GM18517 (cell line): ENCODE measurements at regions not wholly inside any gene's neighbourhood (a gene's known extent, or its start where the extent isn't known, plus 50 kb on each side); places are given as distances from the start of the nearest gene placed in this dataset.
"Not testable (repeated sequence)": the region's sequence is repeated elsewhere in the genome, so short reads cannot be mapped to it uniquely, and the experiment has no call there.

ENCODE experiments used
- ATAC-seq: cut with Tn5 transposase; IDR thresholded peaks from one replicate; pipeline ENCODE4 v1.9.1; 2021; ENCODE audit warnings: mild to moderate bottlenecking, moderate library complexity; ENCODE audit not compliant: unreplicated experiment

DNA sequence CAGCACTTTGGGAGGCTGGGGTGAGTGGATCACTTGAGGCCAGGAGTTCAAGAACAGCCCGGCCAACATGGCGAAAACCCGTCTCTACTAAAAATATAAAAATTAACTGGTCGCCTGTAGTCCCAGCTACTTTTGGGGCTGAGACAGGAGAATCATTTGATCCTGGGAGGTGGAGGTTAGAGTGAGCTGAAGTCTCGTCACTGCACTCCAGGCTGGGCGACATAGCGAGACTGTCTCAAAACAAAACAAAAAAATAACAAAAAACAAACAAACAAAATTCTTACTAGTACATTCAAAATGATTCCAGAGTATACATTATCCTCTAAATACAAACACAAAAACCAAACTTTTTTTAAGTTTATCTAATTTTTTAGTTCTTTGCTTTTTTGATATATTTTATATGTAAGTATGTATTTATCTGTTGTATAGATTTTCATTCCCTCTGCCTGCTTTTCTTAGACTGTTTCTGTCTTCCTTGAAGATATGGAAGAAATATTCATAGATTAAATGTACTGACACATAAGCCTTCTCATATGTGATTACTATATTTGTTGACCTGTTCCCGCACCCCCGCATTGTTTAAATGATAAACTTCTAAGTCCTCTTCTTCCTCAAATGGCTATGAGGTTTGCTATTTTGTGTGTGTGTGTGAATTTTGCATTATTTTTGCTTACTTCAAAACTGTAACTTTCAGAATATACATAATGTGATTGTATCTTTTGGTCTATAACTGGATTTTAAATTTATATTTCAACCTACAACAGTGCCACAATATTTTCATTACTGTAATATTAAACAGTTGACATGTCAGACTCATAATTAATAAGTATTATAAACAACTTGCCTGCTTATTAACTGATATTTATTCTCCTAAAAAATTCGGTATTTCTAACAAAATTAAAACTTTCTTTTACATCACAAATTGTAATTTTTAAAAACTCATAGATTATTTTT is 1674.1 kb upstream of the B3GALT2 start:
- no peak for ATAC-seq

DNA sequence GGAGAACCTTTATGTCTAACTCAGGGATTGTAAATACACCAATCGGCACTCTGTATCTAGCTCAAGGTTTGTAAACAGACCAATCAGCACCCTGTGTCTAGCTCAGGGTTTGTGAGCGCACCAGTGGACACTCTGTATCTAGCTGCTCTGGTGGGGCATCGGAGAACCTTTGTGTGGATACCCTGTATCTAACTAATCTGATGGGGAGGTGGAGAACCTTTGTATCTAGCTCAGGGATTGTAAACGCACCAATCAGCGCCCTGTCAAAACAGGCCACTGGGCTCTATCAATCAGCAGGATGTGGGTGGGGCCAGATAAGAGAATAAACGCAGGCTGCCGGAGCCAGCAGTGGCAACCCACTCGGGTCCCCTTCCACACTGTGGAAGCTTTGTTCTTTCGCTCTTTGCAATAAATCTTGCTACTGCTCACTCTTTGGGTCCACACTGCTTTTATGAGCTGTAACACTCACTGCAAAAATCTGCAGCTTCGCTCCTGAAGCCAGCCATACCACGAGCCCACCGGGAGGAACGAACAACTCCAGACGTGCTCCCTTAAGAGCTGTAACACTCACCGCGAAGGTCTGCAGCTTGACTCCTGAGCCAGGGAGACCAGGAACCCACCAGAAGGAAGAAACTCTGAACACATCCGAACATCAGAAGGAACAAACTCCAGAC is 1673.2 kb upstream of the B3GALT2 start:
- not testable (repeated sequence) for ATAC-seq

DNA sequence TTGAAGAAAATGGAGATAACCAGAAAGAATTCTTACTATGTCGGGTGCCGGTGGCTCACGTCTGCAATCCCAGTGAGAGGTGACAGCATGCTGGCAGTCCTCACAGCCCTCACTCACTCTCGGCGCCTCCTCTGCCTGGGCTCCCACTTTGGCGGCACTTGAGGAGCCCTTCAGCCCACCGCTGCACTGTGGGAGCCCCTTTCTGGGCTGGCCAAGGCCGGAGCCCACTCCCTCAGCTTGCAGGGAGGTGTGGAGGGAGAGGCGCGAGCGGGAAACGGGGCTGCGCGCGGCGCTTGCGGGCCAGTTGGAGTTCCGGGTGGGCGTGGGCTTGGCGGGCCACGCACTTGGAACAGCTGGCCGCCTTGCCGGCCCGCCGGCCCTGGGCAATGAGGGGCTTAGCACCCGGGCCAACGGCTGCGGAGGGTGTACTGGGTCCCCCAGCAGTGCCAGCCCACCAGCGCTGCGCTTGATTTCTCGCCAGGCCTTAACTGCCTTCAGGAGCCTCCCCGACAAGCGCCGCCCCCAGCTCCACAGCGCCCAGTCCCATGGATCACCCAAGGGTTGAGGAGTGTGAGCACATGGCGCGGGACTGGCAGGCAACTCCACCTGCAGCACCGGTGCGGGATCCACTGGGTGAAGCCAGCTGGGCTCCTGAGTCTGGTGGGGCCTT is 1672.5 kb upstream of the B3GALT2 start:
- not testable (repeated sequence) for ATAC-seq

DNA sequence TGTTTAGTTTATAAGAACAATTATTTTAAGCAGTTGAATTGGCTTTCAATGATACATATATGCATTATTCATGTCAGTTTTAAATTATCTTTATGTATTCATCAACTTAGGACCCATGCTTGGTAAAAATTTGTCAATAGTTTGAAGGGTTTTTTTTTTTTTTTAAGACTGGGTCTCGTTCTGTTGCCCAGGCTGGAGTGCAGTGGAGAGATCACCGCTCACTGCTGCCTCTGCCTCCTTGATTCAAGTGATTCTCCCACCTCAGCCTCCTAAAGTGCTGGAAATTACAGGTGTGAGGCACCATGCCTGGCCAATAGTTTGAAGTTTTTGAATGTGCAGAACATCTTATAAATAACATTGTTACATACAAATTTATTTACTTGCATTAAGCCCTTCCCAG is 1671.0 kb upstream of the B3GALT2 start:
- ATAC-seq: no peak

DNA sequence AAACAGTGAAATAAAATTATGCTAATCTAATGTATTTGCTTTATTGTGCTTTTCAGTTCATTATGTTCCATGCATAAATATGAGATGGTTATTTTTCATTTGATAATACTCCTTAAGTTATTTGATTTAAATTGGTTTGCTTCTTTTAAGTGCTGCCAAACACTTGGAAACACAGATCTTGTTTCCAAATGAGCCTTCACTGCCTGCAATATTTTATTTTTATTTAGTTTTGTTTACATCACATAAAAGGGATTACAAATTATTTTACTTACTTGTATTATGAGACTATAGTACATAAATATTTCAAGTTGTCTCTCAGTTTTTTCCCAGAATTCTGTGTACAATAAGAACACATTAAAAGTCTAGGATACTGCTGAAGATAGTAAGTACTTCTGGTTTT is 1662.4 kb upstream of the B3GALT2 start:
- no peak for ATAC-seq

DNA sequence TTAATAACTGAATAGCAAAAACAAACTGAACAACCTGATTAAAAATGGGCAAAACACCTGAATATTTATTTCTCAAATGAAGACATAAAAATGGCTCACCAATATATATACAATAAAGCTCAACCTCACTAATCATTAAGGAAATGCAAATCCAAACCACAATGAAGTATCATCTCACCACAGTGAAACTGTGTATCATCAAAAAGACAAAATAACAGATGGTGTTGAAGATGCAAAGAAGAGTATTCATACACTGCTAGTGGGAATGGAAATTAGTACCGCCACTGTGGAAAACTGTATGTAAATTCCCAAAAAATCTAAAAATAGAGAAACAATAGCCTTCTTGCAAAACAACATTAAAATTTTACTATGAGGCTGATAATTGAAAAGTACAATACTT is 1660.1 kb upstream of the B3GALT2 start:
- peak; percentile 83 for ATAC-seq

DNA sequence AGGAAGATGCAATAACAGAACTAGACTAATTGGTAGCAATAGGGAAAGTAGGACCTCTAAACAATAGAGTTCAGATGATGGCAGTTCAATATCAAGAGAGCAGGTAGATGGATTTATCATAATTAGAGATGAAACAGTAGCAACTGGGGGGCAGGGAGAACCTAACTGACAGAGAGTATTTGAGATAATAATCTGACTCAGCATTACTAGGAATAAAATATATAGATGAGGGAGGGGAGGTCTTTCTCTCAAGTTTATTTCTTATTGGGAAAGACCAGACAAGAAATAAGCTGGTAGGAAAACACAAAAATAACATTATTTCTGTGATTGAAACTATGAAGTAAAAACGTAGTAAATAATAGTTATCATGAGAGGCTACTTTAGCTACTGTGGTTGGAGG is 1656.7 kb upstream of the B3GALT2 start:
- no peak for ATAC-seq

DNA sequence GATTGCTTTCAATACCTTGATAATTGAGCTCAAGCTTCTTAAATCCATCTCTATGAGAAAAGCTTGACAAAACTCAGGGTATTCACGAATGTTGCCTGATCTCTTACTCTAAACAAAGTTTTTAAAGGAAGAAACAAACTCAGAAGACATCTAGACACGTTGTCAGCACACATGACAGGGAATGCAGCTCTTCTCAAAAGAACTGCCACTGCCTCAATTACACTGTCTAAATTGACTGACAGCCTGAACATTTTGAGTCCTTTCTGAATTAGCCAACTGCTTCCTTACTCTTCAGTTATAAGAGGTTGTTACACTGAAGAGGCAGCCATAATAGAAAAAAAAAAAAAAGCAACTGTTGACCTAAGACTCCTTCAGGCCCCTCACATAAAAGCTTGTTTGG is 1646.7 kb upstream of the B3GALT2 start:
- no peak for ATAC-seq

DNA sequence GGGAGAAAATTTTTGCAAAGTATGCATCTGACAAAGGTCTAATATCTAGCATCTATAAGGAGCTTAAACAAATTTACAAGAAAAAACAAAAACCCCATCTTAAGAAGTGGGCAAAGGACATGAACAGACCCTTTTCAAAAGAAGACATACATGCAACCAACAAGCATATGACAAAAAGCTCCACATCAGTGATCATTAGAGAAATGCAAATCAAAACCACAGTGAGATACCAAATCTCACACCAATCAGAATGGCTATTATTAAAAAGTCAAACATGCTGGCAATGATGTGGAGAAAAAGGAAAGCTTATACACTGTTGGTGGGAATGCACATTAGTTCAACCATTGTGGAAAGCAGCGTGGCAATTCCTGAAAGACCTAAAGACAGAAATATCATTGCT is 1645.2 kb upstream of the B3GALT2 start:
- ATAC-seq: not testable (repeated sequence)

DNA sequence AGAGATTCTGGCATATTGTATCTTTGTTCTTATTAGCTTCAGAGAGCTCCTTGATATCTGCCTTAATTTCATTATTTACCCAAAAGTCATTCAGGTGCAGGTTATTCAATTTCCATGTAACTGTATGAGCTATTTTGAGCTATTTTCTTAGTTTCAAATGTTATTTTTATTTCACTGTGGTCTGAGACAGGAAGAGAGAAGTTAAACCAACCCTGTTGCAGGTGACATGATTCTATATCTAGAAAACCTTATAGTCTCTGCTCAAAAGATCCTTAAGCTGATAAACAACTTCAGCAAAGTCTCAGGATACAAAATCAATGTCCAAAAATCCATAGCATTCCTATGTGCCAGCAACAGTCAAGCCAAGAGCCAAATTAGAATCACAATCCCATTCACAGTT is 1644.0 kb upstream of the B3GALT2 start:
- ATAC-seq: peak; percentile 94

DNA sequence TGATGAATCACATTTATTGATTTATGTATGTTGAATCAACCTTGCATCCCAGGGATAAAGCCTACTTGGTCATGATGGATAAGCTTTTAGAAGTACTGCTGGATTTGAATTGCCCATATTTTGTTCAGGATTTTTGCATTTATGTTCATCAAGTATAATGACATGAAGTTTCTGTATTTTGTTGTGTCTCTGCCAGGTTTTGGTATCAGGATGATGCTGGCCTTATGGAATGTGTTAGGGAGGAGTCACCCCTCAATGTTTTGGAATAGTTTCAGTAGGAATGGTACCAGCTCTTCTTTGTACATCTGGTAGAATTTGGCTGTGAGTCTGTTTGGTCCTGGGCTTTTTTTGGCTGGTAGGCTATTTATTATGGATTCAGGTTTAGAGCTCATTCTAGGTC is 1643.1 kb upstream of the B3GALT2 start:
- no peak for ATAC-seq

DNA sequence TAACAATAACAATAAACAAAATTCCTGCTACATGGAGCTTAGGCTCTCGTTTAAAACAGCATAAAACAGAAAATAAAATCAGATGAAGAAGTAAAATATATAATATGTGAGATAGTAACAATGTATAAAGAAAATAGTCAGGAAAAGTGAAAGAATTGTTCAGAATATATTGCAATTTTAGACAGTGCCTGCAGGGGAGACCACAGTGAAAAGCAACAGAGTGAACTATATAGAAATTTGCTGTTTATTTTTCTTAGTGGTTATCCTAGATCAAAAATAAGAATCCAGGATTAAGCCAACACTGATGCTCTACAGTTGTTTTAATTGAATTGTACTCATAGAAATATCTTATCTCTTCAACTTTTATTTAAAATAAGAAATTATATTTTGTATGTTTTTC is 1639.0 kb upstream of the B3GALT2 start:
- no peak for ATAC-seq

DNA sequence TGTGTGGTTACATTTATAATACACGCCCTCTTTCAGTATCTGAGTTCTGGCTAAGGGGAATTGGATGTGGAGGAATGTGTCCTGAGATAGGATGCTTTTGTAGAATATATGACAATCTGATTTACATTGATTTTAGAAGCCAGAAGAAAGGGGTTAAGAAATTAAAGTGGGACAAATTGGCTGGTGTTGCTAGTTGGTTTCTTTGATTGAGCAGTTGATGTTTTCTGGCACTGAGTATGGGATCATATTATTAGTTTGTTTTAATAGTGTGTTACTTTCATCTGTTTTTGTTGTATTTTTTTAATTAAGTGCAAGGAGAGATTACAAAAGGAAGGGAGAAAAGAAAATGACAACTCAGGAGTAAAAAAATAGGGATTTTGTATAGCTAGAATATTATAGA is 1634.7 kb upstream of the B3GALT2 start:
- ATAC-seq: no peak

DNA sequence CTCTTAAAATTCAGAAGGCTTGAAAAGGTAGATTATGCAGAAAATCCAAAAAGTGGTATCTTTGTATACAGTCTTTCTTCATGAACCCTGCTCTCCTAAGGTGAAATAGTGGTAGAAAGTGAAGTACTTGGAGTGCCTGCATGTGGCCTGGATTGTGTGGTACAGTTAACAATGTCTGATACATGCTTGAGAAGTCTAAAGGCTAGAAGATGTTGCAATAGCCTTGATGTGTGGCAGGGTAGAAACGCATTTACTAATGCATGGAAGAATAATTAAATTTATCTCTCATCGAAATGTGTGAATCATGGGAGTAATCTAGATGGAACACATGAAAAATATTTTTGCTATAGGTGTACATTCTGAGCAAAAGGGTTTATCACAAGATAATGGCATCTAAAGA is 1632.3 kb upstream of the B3GALT2 start:
- no peak for ATAC-seq

DNA sequence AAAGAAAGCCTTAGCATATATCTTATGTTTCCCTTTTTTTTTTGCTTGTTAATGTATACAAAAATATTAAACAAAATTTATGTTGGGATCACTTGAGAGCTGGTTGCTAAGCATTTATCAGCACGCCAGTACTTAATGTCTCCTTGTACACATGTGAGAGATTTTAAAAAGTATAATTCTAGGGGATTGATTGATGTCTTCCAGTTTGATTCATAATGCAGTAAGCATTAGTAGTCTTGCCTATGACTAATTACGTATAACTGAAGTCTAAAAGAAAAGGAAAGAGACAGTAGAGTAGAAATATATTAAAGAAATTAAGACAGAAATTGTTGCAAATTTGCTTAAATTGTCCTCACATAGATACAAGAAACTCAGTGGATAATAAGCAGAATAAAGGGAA is 1630.4 kb upstream of the B3GALT2 start:
- ATAC-seq: no peak

DNA sequence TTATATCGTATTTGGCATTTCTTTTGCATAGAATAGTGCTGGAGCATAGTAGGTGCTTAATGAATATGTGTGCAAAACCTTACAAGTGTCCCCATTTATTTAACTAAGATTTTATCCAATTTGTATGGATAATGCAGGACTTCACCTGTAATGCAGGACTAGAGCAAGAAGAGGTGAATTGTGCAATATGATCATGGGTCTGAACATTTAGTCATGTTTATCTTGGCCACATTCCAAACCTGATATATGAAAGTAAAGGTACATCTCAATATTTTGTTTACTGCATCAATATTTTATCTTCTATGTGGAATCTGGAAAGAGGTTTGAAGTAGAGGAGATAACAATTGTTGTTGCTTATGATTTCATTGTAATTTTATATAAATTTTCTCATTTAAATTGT is 1626.7 kb upstream of the B3GALT2 start:
- ATAC-seq: no peak

DNA sequence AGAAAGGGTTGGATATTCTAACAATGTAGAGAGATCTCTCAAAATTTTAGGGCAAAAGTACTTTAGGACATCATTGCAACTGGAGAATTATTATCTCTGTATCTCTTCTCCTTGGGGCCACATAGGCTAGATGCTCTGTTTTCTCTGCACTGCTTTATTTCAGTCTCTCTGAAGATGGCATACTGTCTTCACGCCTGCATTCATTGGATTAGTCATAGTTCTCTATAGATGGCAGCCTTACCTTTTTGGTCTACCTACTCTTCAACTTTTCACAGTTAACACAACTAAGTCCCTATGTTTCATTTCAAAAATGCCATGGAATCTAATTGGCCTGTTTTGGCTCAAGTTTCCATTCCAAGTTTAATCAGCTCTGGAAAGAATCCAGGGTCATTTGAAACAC is 1623.3 kb upstream of the B3GALT2 start:
- peak; percentile 59 for ATAC-seq

DNA sequence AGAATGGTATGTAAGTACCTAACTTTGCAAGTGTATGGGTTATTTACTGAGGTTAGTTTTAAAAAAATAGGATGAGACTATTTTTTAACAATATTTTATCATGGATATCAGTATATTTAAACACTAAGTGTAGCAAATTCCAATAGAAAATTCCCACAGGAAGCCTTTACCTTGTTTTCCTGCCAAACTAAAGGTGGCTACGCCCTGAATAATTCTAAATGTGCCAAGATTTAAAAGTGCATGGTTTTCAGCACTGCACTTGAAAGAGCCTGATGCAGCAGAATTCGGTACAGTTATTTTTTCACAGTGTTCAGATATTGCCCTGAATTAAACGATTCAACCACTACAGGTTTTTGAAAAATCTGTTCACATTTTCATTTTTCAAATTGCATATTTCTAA is 1622.8 kb upstream of the B3GALT2 start:
- no peak for ATAC-seq

DNA sequence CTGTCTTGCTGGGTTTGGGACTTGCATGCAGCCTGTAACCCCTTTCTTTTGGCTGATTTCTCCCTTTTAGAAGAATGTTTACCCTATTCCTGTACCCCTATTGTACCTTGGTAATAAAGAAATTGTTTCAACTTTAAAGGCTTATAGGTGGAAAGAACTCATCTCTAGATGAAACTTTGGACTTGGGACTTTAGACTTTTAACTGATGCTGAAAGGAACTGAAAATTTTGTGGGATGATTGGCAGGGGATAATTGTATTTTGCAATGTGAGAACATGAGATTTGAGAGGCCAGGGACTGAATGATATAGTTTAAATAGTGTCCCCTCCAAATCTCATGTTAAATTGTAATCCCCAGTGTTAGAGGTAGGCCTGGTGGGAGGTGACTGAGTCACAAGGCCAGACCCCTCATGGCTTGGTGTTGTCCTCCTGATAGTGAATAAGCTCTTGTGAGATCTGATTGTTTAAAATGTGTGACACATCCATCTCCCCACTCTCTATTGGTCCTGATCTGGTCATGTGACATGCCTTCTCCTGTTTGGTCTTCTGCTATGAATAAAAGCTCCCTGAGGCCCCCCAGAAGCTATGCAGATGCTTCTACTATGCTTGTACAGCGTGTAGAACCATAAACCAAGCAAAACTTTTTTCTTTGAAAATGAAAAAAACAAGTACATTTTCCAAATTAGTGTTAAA is 1621.3 kb upstream of the B3GALT2 start:
- ATAC-seq: no peak

DNA sequence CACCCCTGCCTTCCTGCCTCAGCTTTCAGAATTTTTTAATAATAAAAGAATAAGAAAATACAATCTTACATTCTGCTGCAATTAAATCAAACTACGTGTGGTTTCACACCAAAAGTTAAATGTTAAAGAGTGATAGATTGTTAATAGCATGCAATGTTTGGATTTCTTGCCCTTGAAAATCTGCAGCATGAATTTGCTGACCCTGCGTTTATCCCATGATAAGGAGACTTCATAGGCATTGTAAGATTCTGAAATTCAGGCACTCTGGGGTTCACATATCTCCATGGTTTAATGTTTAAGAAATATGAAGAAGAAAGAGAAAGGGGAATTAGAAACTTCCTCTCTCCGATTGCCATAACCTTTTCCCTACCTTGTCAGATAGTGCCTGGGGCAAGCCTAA is 1616.2 kb upstream of the B3GALT2 start:
- no peak for ATAC-seq

DNA sequence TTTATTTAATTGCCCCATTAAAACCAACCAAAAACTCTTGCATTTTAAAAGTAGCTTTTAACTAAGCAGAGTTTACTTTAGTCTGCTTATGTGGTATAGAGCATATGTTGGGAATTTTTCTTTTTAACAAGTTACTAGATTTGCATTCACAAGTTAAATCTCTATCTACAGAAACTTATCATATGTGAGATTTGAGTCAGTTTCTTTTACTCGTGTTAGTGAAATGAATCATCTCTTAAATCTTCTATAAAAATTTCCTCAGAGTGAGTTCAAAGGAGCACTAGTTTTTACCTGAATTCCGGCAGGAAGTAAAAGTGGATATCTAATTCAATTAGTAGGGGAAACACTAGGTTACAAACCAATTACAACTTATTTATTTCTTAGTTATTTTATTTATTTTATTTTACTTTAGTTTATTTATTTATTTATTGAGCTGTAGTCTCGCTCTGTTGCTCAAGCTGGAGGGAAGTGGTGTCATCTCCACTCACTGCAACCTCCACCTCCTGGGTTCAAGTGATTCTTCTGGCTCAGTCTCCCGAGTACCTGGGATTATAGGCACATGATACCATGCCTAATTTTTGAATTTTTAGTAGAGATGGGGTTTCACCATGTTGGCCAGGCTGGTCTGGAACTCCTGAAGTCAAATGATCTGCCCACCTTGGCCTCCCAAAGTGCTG is 1609.6 kb upstream of the B3GALT2 start:
- ATAC-seq: peak; percentile 73
